B cell (primary cell): ENCODE measurements at regions not wholly inside any gene's neighbourhood (a gene's known extent, or its start where the extent isn't known, plus 50 kb on each side); places are given as distances from the start of the nearest gene placed in this dataset.

Experiments
- ATAC-seq: fragments of 200-7000 bp; cut with Tn5 transposase; one replicate; pipeline ENCODE4 v1.10.0; 2021; ENCODE audit warnings: low read depth, mild to moderate bottlenecking, moderate number of reproducible peaks, moderate library complexity
- CTCF ChIA-PET: fragments of 350-600 bp; sonication (Branson Sonifier 250); formaldehyde crosslinking; loops from one replicate; lab custom pipeline; 2021; ENCODE audit warnings: antibody characterized with exemption, inconsistent platforms; lab: Charles Lee
- POLR2A ChIA-PET: fragments of 350-600 bp; sonication (Branson Sonifier 250); formaldehyde crosslinking; loops from one replicate; lab custom pipeline; 2021; ENCODE audit warnings: antibody characterized with exemption; lab: Charles Lee
- DNase-seq: peaks from one replicate; pipeline ENCODE4 v3.0.0; 2013
- H2AFZ ChIP-seq: 2 replicates; pipeline ENCODE4 v1.6.1; 2012; ENCODE audit warnings: mild to moderate bottlenecking, low read depth, low read length; ENCODE audit not compliant: insufficient read depth, poor library complexity, severe bottlenecking
- H3K27ac ChIP-seq, 2 donors: 1 replicate in 1 of 2; 2 replicates in 1 of 2; pipeline ENCODE4 v1.5.1; 2012 to 2013; ENCODE audit warnings: low read length in 2 of 2, mild to moderate bottlenecking in 2 of 2, moderate library complexity in 1 of 2
- H3K27me3 ChIP-seq, 4 experiments: fragments of 200-600 bp in 1 of 4; sonication (generic) in 1 of 4; replicated peaks in 1 of 4; 1 replicate in 2 of 4; 2 replicates in 2 of 4; pipeline versions ENCODE4 v1.6.1 to v1.7.0; 2013 to 2016; ENCODE audit warnings: low read length in 3 of 4, mild to moderate bottlenecking in 2 of 4, mixed read lengths in 1 of 4, moderate library complexity in 1 of 4; ENCODE audit not compliant: insufficient read depth in 4 of 4, control insufficient read depth in 3 of 4; ENCODE audit errors: control extremely low read depth in 1 of 4
- H3K36me3 ChIP-seq, 2 experiments: replicated peaks in 1 of 2; 1 replicate in 1 of 2; 2 replicates in 1 of 2; pipeline versions ENCODE4 v1.6.1 to v1.7.1; 2013; ENCODE audit warnings: low read length in 1 of 2; ENCODE audit not compliant: insufficient read depth in 2 of 2, control insufficient read depth in 1 of 2; ENCODE audit errors: control extremely low read depth in 1 of 2, extremely low read depth in 1 of 2
- H3K4me1 ChIP-seq, 2 donors: fragments of 200-600 bp in 1 of 2; sonication (generic) in 1 of 2; 1 replicate in 1 of 2; 2 replicates in 1 of 2; pipeline versions ENCODE4 v1.5.1 to v1.6.1; 2013 to 2017; ENCODE audit warnings: low read length in 2 of 2; ENCODE audit not compliant: control insufficient read depth in 2 of 2, insufficient read depth in 2 of 2
- H3K4me2 ChIP-seq: replicated peaks from 2 replicates; pipeline ENCODE3; 2012; ENCODE audit warnings: mild to moderate bottlenecking, low read depth, low read length; ENCODE audit not compliant: poor library complexity, severe bottlenecking
- H3K4me3 ChIP-seq, 5 experiments: fragments of 200-600 bp in 1 of 5; sonication (generic) in 1 of 5; 1 replicate in 3 of 5; 2 replicates in 2 of 5; pipeline versions ENCODE4 v1.5.1 to v1.7.0; 2011 to 2016; ENCODE audit warnings: low read length in 4 of 5, mild to moderate bottlenecking in 4 of 5, low read depth in 2 of 5, control low read depth in 1 of 5, moderate library complexity in 1 of 5; ENCODE audit not compliant: insufficient read depth in 1 of 5; ENCODE audit errors: control extremely low read depth in 1 of 5, extremely low read depth in 1 of 5
- H3K79me2 ChIP-seq: fragments of 200-600 bp; sonication (generic); one replicate; pipeline ENCODE4 v1.6.0; 2016; ENCODE audit warnings: low read length; ENCODE audit not compliant: control insufficient read depth, insufficient read depth
- H3K9ac ChIP-seq: fragments of 200-600 bp; sonication (generic); 2 replicates; pipeline ENCODE4 v1.6.1; 2017; ENCODE audit warnings: mild to moderate bottlenecking, low read length, moderate library complexity
- H3K9me3 ChIP-seq, 3 donors: one replicate each; pipeline versions ENCODE4 v1.6.1 to v1.7.1; 2013; ENCODE audit warnings: low read length in 2 of 3; ENCODE audit not compliant: control insufficient read depth in 2 of 3, insufficient read depth in 1 of 3; ENCODE audit errors: control extremely low read depth in 1 of 3
- H4K20me1 ChIP-seq: 2 replicates; pipeline ENCODE4 v1.6.0; 2012; ENCODE audit warnings: mild to moderate bottlenecking, low read length; ENCODE audit not compliant: insufficient read depth, control insufficient read depth, poor library complexity, severe bottlenecking
- H3K27ac Mint-ChIP-seq: one replicate; pipeline ENCODE4 v1.8.0; 2021; ENCODE audit warnings: mixed read lengths
- H3K27me3 Mint-ChIP-seq: one replicate; pipeline ENCODE4 v1.8.0; 2021; ENCODE audit warnings: mixed read lengths
- H3K4me1 Mint-ChIP-seq: one replicate; pipeline ENCODE4 v1.8.0; 2021; ENCODE audit warnings: mixed read lengths
- H3K4me3 Mint-ChIP-seq: one replicate; pipeline ENCODE4 v1.8.0; 2021; ENCODE audit warnings: mixed read lengths
- H3K9me3 Mint-ChIP-seq: one replicate; pipeline ENCODE4 v1.8.0; 2022; ENCODE audit warnings: mixed read lengths; ENCODE audit not compliant: insufficient read depth
- CTCF ChIP-seq: fragments of 200-600 bp; IDR thresholded peaks from one replicate; pipeline ENCODE4 v1.8.0; 2022; ENCODE audit warnings: antibody characterized with exemption, mild to moderate bottlenecking
- EZH2 ChIP-seq: IDR thresholded peaks from 2 replicates; pipeline ENCODE4 v1.6.1; 2012; ENCODE audit warnings: borderline replicate concordance, low read depth, mild to moderate bottlenecking, moderate library complexity, low read length; ENCODE audit not compliant: insufficient read depth, poor library complexity, severe bottlenecking
- WGBS: methylation state at CpG from one replicate; pipeline ENCODE4 v1.1.5; 2013; ENCODE audit warnings: missing lambda C conversion rate; ENCODE audit not compliant: insufficient coverage; 5-methylcytosine and 5-hydroxymethylcytosine counted together
- intact Hi-C: fragments of 100-400 bp; cut with micrococcal nuclease; formaldehyde crosslinking; loops from one replicate; pipeline ENCODE4 v1.10.0; 2022

GRCh38 chr10:9209105-9209798 lies 1154.8 kb downstream of the GATA3 start:
- Histone ChIP-seq H3K4me3 (no peak overlapping the region), H3K9ac (no peak overlapping the region), H4K20me1 (no peaks in the 10 kb centered on the region), H3K27me3 (no peaks in the 10 kb centered on the region), H2AFZ (no peak overlapping the region), H3K79me2 (no peaks in the 10 kb centered on the region), H3K36me3 (no peaks in the 10 kb centered on the region), H3K4me2 (no peak overlapping the region), H3K4me1 (no peaks in the 10 kb centered on the region), H3K27ac (no peak overlapping the region), H3K9me3 (no peaks in the 10 kb centered on the region)
- Mint-ChIP-seq H3K4me3 (no peak overlapping the region), H3K9me3 (no peaks in the 10 kb centered on the region), H3K4me1 (no peaks in the 10 kb centered on the region), H3K27ac (no peak overlapping the region), H3K27me3 (peaks cover 7% of the 10 kb centered on the region)
- TF ChIP-seq EZH2 (no peak), CTCF (peak; percentile 94)
- peak; percentile 31 for ATAC-seq
- POLR2A ChIA-PET = no interaction called here
- WGBS = 2% methylated on average over 5 of the region's 13 CpGs
- intact Hi-C loops = no loop called here
- DNase-seq = peak; percentile 62
- CTCF ChIA-PET = interaction anchor here (0.7 to 3.2 kb wide), 13 partner anchors 8 to 1686 kb away, joined by 3 to 28 read pairs (median 4); no protein-coding TSS in a partner anchor

- TF ChIP-seq CTCF (no peak), EZH2 (no peak)
- POLR2A ChIA-PET = no interaction called here
- Mint-ChIP-seq H3K27me3 (peaks cover 7% of the 10 kb centered on the region), H3K4me3 (no peak overlapping the region), H3K27ac (no peak overlapping the region), H3K9me3 (no peaks in the 10 kb centered on the region), H3K4me1 (no peaks in the 10 kb centered on the region)
- Histone ChIP-seq H3K79me2 (no peaks in the 10 kb centered on the region), H3K4me1 (no peaks in the 10 kb centered on the region), H3K27ac (no peak overlapping the region), H3K4me2 (no peak overlapping the region), H3K4me3 (no peak overlapping the region), H3K9ac (no peak overlapping the region), H3K36me3 (no peaks in the 10 kb centered on the region), H3K9me3 (no peaks in the 10 kb centered on the region), H3K27me3 (no peaks in the 10 kb centered on the region), H4K20me1 (no peaks in the 10 kb centered on the region), H2AFZ (no peak overlapping the region)
- intact Hi-C loops = no loop called here
- CTCF ChIA-PET = interaction anchor here (1.0 kb wide), 1 partner anchor 1686 kb away, joined by 5 read pairs; no protein-coding TSS in a partner anchor
- no peak for DNase-seq
- 40% methylated on average over 1 of the region's 2 CpGs for WGBS
- no peak for ATAC-seq
Measured at GRCh38 chr10:9211228-9211627, 1156.7 kb downstream of the GATA3 start.
